Esophagus squamous epithelium (tissue), 4 donors: ENCODE measurements at regions not wholly inside any gene's neighbourhood (a gene's known extent, or its start where the extent isn't known, plus 50 kb on each side); places are given as distances from the start of the nearest gene placed in this dataset.

Experiments
- CTCF ChIP-seq, 6 experiments: fragments of 450-650 bp in 4 of 6; fragments of 200-600 bp in 2 of 6; sonication (generic) in 2 of 6; IDR thresholded peaks; one replicate each; pipeline ENCODE4 v1.5.1; 2016 to 2019; ENCODE audit warnings: antibody characterized with exemption in 6 of 6, mild to moderate bottlenecking in 4 of 6, moderate library complexity in 4 of 6
- POLR2A ChIP-seq, 4 donors: fragments of 450-650 bp; IDR thresholded peaks; one replicate each; pipeline ENCODE4 v1.6.1; 2017; ENCODE audit warnings: antibody characterized with exemption in 4 of 4, mild to moderate bottlenecking in 4 of 4, moderate library complexity in 3 of 4

- TF ChIP-seq CTCF (IDR thresholded peaks at IDR 0.05) (no peak), POLR2A (IDR thresholded peaks at IDR 0.05) (no peak)
These were observed 573.9 kb upstream of the SALL3 start for GRCh38 chr18:78405763-78406162.
